8988T (cell line): ENCODE measurements at regions not wholly inside any gene's neighbourhood (a gene's known extent, or its start where the extent isn't known, plus 50 kb on each side); places are given as distances from the start of the nearest gene placed in this dataset.
"Not testable (repeated sequence)": the region's sequence is repeated elsewhere in the genome, so short reads cannot be mapped to it uniquely, and the experiment has no call there.

Source experiments
- DNase-seq: peaks from one replicate; pipeline ENCODE4 v3.0.0; 2011

GRCh38 chr9:80679916-80680315 lies 1009.4 kb downstream of the TLE1 start:
- DNase-seq: no peak

GRCh38 chr9:80678906-80679305 lies 1010.4 kb downstream of the TLE1 start:
- DNase-seq: no peak

GRCh38 chr9:80673496-80673895 lies 1015.9 kb downstream of the TLE1 start:
- no peak for DNase-seq

GRCh38 chr9:80665479-80665878 lies 1023.9 kb downstream of the TLE1 start:
- DNase-seq: no peak

GRCh38 chr9:80664327-80665210 lies 1024.8 kb downstream of the TLE1 start:
- DNase-seq: no peak

- DNase-seq: not testable (repeated sequence)
These were observed 1029.6 kb downstream of the TLE1 start for GRCh38 chr9:80659751-80660150.

GRCh38 chr9:80651044-80651443 lies 1038.3 kb downstream of the TLE1 start:
- no peak for DNase-seq

GRCh38 chr9:80649496-80649895 lies 1039.9 kb downstream of the TLE1 start:
- no peak for DNase-seq

GRCh38 chr9:80649001-80649420 lies 1040.3 kb downstream of the TLE1 start:
- DNase-seq: no peak

- no peak for DNase-seq
These were observed 1041.0 kb downstream of the TLE1 start for GRCh38 chr9:80648336-80648735.

- DNase-seq: no peak
These were observed 1043.1 kb downstream of the TLE1 start for GRCh38 chr9:80646211-80646610.

- DNase-seq: no peak
These were observed 1045.3 kb downstream of the TLE1 start for GRCh38 chr9:80644044-80644443.

GRCh38 chr9:80635065-80635464 lies 1054.3 kb downstream of the TLE1 start:
- no peak for DNase-seq

GRCh38 chr9:80632041-80632440 lies 1057.3 kb downstream of the TLE1 start:
- no peak for DNase-seq

GRCh38 chr9:80622508-80622907 lies 1050.7 kb downstream of the TLE4 start:
- DNase-seq: no peak

GRCh38 chr9:80619356-80619755 lies 1047.6 kb downstream of the TLE4 start:
- DNase-seq: no peak

- no peak for DNase-seq
These were observed 1044.2 kb downstream of the TLE4 start for GRCh38 chr9:80615964-80616363.

GRCh38 chr9:80605793-80606192 lies 1034.0 kb downstream of the TLE4 start:
- DNase-seq: no peak

GRCh38 chr9:80605129-80605528 lies 1033.4 kb downstream of the TLE4 start:
- DNase-seq: no peak

- no peak for DNase-seq
These were observed 1030.5 kb downstream of the TLE4 start for GRCh38 chr9:80602291-80602690.

- DNase-seq: no peak
These were observed 1024.8 kb downstream of the TLE4 start for GRCh38 chr9:80596579-80596978.

GRCh38 chr9:80595192-80595591 lies 1023.4 kb downstream of the TLE4 start:
- DNase-seq: no peak

GRCh38 chr9:80592413-80592812 lies 1020.6 kb downstream of the TLE4 start:
- DNase-seq: no peak

GRCh38 chr9:80586786-80587330 lies 1015.1 kb downstream of the TLE4 start:
- no peak for DNase-seq

GRCh38 chr9:80571953-80572352 lies 1000.2 kb downstream of the TLE4 start:
- DNase-seq: no peak
